ENCODE measurements at regions not wholly inside any gene's neighbourhood (a gene's known extent, or its start where the extent isn't known, plus 50 kb on each side); places are given as distances from the start of the nearest gene placed in this dataset.
"Not testable (repeated sequence)": the region's sequence is repeated elsewhere in the genome, so short reads cannot be mapped to it uniquely, and the experiment has no call there.

GRCh38 chrY:14351590-14351989, 172.7 kb upstream of the NLGN4Y start:
- DNase-seq (ENCODE audit: low spot score): no peak

GRCh38 chrY:14356154-14356553, 168.2 kb upstream of the NLGN4Y start:
- no peak for DNase-seq (ENCODE audit: low spot score)

GRCh38 chrY:14360748-14361500, 163.4 kb upstream of the NLGN4Y start:
- no peak for DNase-seq (ENCODE audit: low spot score)

GRCh38 chrY:14373608-14374007, 150.7 kb upstream of the NLGN4Y start:
- DNase-seq (ENCODE audit: low spot score): no peak

- DNase-seq (ENCODE audit: low spot score): no peak
Measured at GRCh38 chrY:14378217-14378616, 146.1 kb upstream of the NLGN4Y start.

- not testable (repeated sequence) for DNase-seq (ENCODE audit: low spot score)
Measured at GRCh38 chrY:14410549-14411030, 113.7 kb upstream of the NLGN4Y start.

GRCh38 chrY:14411334-14411733, 113.0 kb upstream of the NLGN4Y start:
- no peak for DNase-seq (ENCODE audit: low spot score)

- DNase-seq (ENCODE audit: low spot score): no peak
Measured at GRCh38 chrY:14436546-14436945, 87.8 kb upstream of the NLGN4Y start.

- no peak for DNase-seq (ENCODE audit: low spot score)
Measured at GRCh38 chrY:14437626-14438025, 86.7 kb upstream of the NLGN4Y start.

- DNase-seq (ENCODE audit: low spot score): no peak
Measured at GRCh38 chrY:14438395-14438794, 85.9 kb upstream of the NLGN4Y start.

GRCh38 chrY:14444550-14444949, 79.8 kb upstream of the NLGN4Y start:
- no peak for DNase-seq (ENCODE audit: low spot score)

GRCh38 chrY:14468151-14468683, 56.1 kb upstream of the NLGN4Y start:
- DNase-seq (ENCODE audit: low spot score): no peak

- DNase-seq (ENCODE audit: low spot score): no peak
Measured at GRCh38 chrY:14472421-14472820, 51.9 kb upstream of the NLGN4Y start.

- DNase-seq (ENCODE audit: low spot score): no peak
Measured at GRCh38 chrY:14473320-14473719, 51.0 kb upstream of the NLGN4Y start.
